ENCODE measurements at regions not wholly inside any gene's neighbourhood (a gene's known extent, or its start where the extent isn't known, plus 50 kb on each side); places are given as distances from the start of the nearest gene placed in this dataset.
"Not testable (repeated sequence)": the region's sequence is repeated elsewhere in the genome, so short reads cannot be mapped to it uniquely, and the experiment has no call there.

GRCh38 chr6:82761674-82762345 is 303.8 kb downstream of the UBE3D start:
- ATAC-seq (ENCODE audit: poor library complexity), result no peak
- intact Hi-C loops (cut with DNase I), result no loop called here

GRCh38 chr6:82766476-82766875 is 299.2 kb downstream of the UBE3D start:
- DNase-seq, result no peak
- intact Hi-C loops (cut with DNase I), result no loop called here
- ATAC-seq (ENCODE audit: poor library complexity), result no peak

More at GRCh38 chr6:82761674-82762345, 303.8 kb downstream of the UBE3D start:
- no peak for DNase-seq

DNA sequence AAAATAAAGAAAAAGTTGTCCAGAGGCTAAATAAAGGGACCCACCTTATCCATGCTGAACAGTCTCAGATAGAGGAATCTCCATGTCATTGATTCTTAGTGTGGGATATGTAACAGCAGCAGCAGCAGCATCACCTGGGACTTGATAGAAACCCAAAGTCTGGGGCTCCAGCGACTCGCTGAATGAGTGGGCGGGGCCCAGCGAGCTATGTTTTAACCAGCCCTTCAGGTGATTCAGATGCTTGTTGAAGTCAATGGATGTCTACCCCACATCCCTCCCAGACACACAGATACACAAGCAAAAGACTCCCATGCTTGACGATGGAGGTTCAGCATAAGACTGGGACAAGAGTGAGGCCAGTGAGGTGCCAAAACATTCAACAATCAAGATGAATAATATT is 298.6 kb downstream of the UBE3D start:
- ATAC-seq (ENCODE audit: poor library complexity) (no peak), DNase-seq (no peak)
- intact Hi-C loops (cut with DNase I), result no loop called here

- intact Hi-C loops (cut with DNase I), result no loop called here
- no peak for DNase-seq
- ATAC-seq (ENCODE audit: poor library complexity), result no peak
These were observed 298.2 kb downstream of the UBE3D start for GRCh38 chr6:82767447-82767846.

DNA sequence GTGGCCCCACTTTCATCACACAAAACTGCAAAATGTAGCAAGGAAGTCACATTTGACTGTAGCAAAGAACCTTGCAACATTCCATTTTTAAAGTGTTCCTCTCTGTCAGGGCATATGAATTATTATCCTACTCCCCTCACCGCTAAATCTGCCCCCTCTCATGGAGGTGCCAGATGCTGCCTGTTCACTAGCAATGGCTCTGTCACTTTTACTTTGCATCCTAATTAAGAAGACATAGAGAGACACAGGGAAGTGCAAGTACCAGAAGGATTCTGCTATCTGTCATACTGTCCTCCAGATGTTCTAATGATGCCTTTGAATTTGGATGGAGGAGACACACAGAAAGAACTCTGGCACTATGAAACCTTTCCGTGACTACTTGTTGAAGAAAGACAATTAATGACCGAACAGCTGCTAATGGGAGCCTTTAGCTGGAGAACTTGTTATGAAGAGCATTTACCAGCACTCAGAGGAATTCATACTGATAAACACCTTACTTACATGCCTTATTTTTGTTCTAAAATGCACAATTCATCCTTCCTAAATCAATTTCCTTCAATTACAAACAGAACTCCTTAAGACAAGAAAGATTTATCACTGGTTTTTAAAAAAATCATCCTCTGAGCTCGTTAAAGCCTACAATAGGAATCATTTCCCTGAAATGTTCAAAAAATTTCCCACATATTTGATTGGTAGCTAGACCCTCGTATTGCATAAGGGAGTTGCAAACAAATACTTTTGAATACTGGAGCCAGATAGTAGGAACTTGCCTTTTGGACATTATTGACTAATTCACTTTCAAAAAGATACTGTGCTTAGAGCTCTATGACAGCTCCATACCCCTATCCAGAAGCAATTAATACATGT is 292.6 kb downstream of the UBE3D start:
- no peak for DNase-seq
- ATAC-seq (ENCODE audit: poor library complexity), result no peak

DNA sequence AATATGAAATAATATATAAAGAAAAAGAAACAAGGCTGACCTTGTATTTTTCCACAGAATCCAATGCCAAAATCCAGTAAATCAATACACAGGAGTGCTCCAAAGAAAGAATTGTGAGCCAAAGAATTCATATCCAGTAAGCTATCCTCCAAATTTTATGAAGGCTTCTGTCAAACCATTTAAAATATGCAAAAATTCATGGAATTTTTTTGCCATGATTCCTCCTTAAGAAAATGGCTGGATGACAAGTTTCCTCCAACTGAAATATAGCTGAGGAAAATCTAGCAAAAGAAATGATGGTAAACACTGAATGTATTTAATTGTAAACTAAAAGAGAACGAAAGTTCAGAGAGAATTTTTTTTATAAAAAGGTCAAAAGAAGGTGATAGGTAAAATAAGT is 290.3 kb downstream of the UBE3D start:
- ATAC-seq (ENCODE audit: poor library complexity) (no peak), DNase-seq (no peak)
- intact Hi-C loops (cut with DNase I), result no loop called here

More for the DNA sequence above, 292.6 kb downstream of the UBE3D start:
- intact Hi-C loops (cut with DNase I), result no loop called here

DNA sequence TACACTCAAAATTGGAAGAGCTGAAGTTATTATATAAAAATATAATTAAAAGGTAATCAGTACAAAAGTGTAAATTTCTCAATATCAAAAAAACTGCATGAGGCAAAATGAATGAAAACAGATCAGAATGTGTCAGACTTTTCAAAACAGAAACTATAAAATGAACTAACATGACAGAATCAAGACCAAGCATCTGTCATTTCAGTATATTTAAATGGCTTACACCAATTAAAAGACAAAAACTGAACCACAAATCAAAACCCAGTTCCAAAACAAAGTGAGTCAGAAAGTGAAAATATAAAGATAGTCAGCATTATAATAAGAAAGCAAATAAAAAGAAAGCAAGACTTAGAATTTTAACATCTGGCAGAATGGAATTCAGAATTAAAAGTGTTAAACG is 289.7 kb downstream of the UBE3D start:
- ATAC-seq (ENCODE audit: poor library complexity) (no peak), DNase-seq (no peak)
- intact Hi-C loops (cut with DNase I), result no loop called here

GRCh38 chr6:82779041-82779440 is 286.6 kb downstream of the UBE3D start:
- ATAC-seq (ENCODE audit: poor library complexity) (no peak), DNase-seq (no peak)

DNA sequence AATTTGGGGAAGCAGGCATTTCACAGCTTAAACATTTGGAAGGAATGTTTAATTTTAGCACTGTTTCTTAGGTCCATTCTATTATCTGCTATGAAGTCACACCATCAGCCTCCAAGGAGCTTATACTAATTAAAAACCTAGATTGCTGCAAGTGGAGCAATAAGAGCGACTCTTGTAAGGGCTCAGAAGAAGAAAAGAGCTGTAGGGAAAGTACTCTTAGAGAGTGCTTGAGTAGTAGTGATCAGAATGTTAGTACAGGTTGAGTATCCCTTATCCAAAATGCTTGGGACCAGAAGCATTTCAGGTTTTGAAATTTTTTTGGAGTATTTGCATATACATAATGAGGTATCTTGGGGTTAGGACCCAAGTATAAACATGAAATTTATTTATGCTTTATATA is 285.3 kb downstream of the UBE3D start:
- no peak for ATAC-seq (ENCODE audit: poor library complexity)
- no peak for DNase-seq
- intact Hi-C loops (cut with DNase I), result no loop called here

More at GRCh38 chr6:82779041-82779440, 286.6 kb downstream of the UBE3D start:
- intact Hi-C loops (cut with DNase I), result no loop called here

DNA sequence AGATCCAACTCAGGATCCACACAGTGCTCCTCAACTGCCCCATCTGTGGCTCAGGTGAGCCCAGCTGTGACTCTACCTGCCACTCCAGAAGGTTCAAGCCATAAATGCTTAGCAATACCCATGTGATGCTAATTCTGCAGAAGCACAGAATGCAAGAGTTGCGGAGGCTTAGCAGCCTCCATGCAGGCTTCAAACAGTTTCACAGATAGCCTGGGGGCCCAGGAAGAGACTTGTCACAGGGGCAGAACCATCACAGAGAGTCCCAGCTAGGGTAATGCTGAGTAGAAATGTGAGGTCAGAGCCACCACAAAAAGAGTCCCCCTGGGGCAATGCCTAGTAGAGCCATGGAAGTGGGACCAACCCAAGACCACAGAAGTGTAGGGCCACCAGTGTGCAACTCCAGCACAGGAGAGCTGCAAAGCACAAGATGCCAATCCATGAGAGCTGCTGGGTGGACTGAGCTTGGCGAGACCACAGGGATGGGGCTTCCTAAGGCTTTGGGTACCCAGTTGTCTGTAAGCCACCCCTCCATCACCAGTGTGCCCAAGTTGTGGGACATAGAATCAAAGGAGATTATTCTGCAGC is 283.9 kb downstream of the UBE3D start:
- DNase-seq (no peak), ATAC-seq (ENCODE audit: poor library complexity) (no peak)
- intact Hi-C loops (cut with DNase I), result no loop called here

GRCh38 chr6:82783587-82784236 is 281.9 kb downstream of the UBE3D start:
- intact Hi-C loops (cut with DNase I), result no loop called here
- no peak for DNase-seq
- no peak for ATAC-seq (ENCODE audit: poor library complexity)

DNA sequence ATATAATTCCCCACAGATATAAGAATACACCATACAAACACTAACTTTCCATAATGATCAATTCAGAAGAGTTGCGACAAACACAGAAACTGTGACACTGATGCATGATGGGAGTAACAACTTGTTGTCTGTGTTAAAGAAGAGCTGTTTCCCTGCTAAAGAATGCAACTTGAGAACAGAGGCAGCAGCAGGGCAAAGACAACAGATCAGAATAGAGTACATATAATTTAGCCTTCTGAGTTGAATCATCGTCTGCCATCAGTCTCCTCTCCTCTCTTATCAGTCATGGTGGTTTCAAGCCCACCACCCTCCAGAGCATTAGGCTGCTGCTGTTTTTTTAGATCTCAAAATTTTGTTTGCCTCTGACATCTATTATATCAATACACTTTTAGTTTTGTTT is 280.4 kb downstream of the UBE3D start:
- ATAC-seq (ENCODE audit: poor library complexity) (no peak), DNase-seq (no peak)
- intact Hi-C loops (cut with DNase I), result no loop called here

DNA sequence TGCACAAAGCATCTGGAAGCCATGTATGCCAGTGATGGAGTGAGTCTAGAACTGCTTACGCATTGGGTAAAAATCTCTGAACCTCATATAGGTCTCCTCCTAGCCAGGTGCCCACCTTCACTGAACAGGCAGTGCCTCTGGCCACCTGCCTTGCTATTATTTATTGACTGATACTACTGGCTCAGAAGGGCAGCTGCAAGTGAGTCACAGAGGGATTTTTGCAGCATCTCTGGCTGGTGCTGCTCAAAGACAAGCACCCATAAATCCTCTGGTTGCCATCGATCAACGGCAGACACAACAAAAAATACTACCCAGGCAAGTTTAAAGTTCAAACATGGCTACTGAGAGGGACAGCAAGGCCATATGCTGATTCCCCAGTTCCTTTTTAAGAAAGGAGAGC is 279.4 kb downstream of the UBE3D start:
- intact Hi-C loops (cut with DNase I), result no loop called here
- ATAC-seq (ENCODE audit: poor library complexity), result no peak

DNA sequence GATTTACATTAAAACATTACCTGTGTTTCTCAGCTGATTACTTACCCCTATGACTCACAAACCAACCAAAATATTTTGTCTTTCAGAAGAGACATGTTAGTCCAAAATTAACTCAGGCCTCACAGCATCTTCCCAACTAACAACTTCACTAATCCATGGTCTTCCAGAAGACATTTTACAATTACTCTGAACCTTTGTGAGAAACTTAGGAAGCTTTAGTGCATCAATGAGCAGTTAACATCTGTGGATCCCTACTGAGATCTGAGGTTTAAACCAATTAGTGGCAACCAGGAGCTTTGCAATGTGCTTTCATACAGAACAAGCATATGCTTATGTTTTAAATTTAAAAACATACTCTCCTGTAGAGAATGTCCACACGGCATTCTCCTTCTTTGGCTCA is 269.7 kb downstream of the UBE3D start:
- intact Hi-C loops (cut with DNase I), result no loop called here
- no peak for ATAC-seq (ENCODE audit: poor library complexity)

More for the DNA sequence above, 279.4 kb downstream of the UBE3D start:
- DNase-seq, result no peak

GRCh38 chr6:82801083-82801482 is 264.6 kb downstream of the UBE3D start:
- DNase-seq, result no peak
- no peak for ATAC-seq (ENCODE audit: poor library complexity)
- intact Hi-C loops (cut with DNase I), result no loop called here

More for the DNA sequence above, 269.7 kb downstream of the UBE3D start:
- no peak for DNase-seq

DNA sequence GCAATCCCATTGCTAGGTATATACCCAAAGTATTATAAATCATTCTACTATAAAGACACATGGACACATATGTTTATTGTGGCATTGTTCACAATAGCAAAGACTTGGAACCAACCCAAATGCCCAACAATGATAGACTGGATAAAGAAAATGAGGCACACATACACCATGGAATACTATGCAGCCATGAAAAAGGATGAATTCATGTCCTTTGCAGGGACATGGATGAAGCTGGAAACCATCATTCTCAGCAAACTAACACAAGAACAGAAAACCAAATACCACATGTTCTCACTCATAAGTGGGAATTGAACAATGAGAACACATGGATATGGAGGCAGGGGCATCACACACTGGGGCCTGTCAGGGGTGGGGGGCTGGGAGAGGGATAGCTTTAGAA is 249.4 kb downstream of the UBE3D start:
- ATAC-seq (ENCODE audit: poor library complexity); intact Hi-C loops (cut with DNase I); DNase-seq: not testable (repeated sequence)

GRCh38 chr6:82818727-82819126 is 246.9 kb downstream of the UBE3D start:
- intact Hi-C loops (cut with DNase I), result no loop called here
- DNase-seq, result no peak
- ATAC-seq (ENCODE audit: poor library complexity), result no peak

- intact Hi-C loops (cut with DNase I), result no loop called here
- DNase-seq (no peak), ATAC-seq (ENCODE audit: poor library complexity) (no peak)
These were observed 242.3 kb downstream of the UBE3D start for GRCh38 chr6:82823361-82823760.

DNA sequence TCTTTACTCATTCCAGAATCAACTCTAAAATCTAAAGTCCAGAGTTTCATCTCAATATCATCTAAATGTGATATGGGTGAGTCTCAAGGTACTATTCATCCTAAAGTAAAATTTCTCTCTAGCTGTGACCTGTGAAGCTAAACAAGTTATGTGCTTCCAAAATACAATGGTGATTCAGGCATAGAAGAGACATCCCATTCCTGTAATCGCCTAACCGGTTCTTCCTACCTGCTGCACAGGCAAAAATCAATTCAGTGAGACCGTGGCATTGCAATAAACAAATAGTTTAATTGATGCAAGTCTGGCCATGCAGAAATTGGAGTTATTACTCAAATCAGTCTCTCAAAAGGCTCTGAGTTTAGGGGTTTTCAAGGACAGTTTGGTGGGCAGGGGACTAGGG is 232.8 kb downstream of the UBE3D start:
- no peak for DNase-seq
- intact Hi-C loops (cut with DNase I), result no loop called here
- ATAC-seq (ENCODE audit: poor library complexity), result no peak

All from Right ventricle myocardium superior (tissue), 1 donor.